Hematopoietic multipotent progenitor cell (in vitro differentiated cells): ENCODE measurements at regions not wholly inside any gene's neighbourhood (a gene's known extent, or its start where the extent isn't known, plus 50 kb on each side); places are given as distances from the start of the nearest gene placed in this dataset.

Experiments used
- DNase-seq, 3 donors: peaks; one replicate each; pipeline ENCODE4 v3.0.0-alpha.2; 2011 to 2015; ENCODE audit warnings: low read depth in 2 of 3, low spot score in 2 of 3

GRCh38 chr3:84008623-84009022 is 950.2 kb upstream of the CADM2 start:
- DNase-seq, result no peak

GRCh38 chr3:84023842-84024241 is 934.9 kb upstream of the CADM2 start:
- DNase-seq, result no peak

- no peak for DNase-seq
These were observed 919.7 kb upstream of the CADM2 start for GRCh38 chr3:84039099-84039498.

GRCh38 chr3:84042399-84043106 is 916.2 kb upstream of the CADM2 start:
- no peak for DNase-seq

- no peak for DNase-seq
These were observed 891.9 kb upstream of the CADM2 start for GRCh38 chr3:84066915-84067314.

- no peak for DNase-seq
These were observed 885.1 kb upstream of the CADM2 start for GRCh38 chr3:84073664-84074063.

- DNase-seq, result no peak
These were observed 884.0 kb upstream of the CADM2 start for GRCh38 chr3:84074767-84075166.

GRCh38 chr3:84077479-84077878 is 881.3 kb upstream of the CADM2 start:
- no peak for DNase-seq

- DNase-seq, result no peak
These were observed 876.1 kb upstream of the CADM2 start for GRCh38 chr3:84082726-84083125.

GRCh38 chr3:84092907-84093306 is 865.9 kb upstream of the CADM2 start:
- DNase-seq, result no peak

- no peak for DNase-seq
These were observed 862.6 kb upstream of the CADM2 start for GRCh38 chr3:84096188-84096587.

GRCh38 chr3:84100861-84101260 is 857.9 kb upstream of the CADM2 start:
- no peak for DNase-seq

GRCh38 chr3:84108442-84108971 is 850.3 kb upstream of the CADM2 start:
- no peak for DNase-seq

GRCh38 chr3:84109911-84110310 is 848.9 kb upstream of the CADM2 start:
- no peak for DNase-seq

- no peak for DNase-seq
These were observed 848.0 kb upstream of the CADM2 start for GRCh38 chr3:84110787-84111186.

- no peak for DNase-seq
These were observed 833.5 kb upstream of the CADM2 start for GRCh38 chr3:84125201-84125721.

GRCh38 chr3:84125760-84126159 is 833.0 kb upstream of the CADM2 start:
- no peak for DNase-seq

- DNase-seq, result no peak
These were observed 832.6 kb upstream of the CADM2 start for GRCh38 chr3:84126160-84126559.

- no peak for DNase-seq
These were observed 830.8 kb upstream of the CADM2 start for GRCh38 chr3:84128024-84128423.

GRCh38 chr3:84136425-84136824 is 822.4 kb upstream of the CADM2 start:
- no peak for DNase-seq

GRCh38 chr3:84140631-84141030 is 818.2 kb upstream of the CADM2 start:
- no peak for DNase-seq

GRCh38 chr3:84141571-84141970 is 817.2 kb upstream of the CADM2 start:
- DNase-seq, result no peak

GRCh38 chr3:84165328-84165727 is 793.5 kb upstream of the CADM2 start:
- no peak for DNase-seq
